Transverse colon (tissue), 4 donors: ENCODE measurements at regions not wholly inside any gene's neighbourhood (a gene's known extent, or its start where the extent isn't known, plus 50 kb on each side); places are given as distances from the start of the nearest gene placed in this dataset.

Source experiments
- DNase-seq: peaks from one replicate; pipeline ENCODE4 v3.0.0-alpha.2; 2019
- H3K27ac ChIP-seq, 4 donors: fragments of 200-600 bp; sonication (generic); 2 replicates each; pipeline ENCODE4 v1.5.1; 2016 to 2018; ENCODE audit warnings: inconsistent platforms in 4 of 4
- H3K27me3 ChIP-seq: fragments of 200-600 bp; sonication (generic); 2 replicates; pipeline ENCODE4 v1.5.1; 2017; ENCODE audit warnings: inconsistent platforms
- H3K36me3 ChIP-seq, 4 donors: fragments of 200-600 bp; sonication (generic); 2 replicates each; pipeline ENCODE4 v1.5.1; 2017 to 2019; ENCODE audit warnings: inconsistent platforms in 4 of 4
- H3K4me1 ChIP-seq, 4 donors: fragments of 200-600 bp; sonication (generic); 2 replicates each; pipeline ENCODE4 v1.5.1; 2017 to 2020; ENCODE audit warnings: inconsistent platforms in 4 of 4
- H3K4me3 ChIP-seq, 4 donors: fragments of 200-600 bp; sonication (generic); 1 replicate in 1 of 4; 2 replicates in 3 of 4; pipeline versions ENCODE4 v1.5.1 to v1.6.1; 2017 to 2019; ENCODE audit warnings: inconsistent platforms in 4 of 4
- H3K9me3 ChIP-seq, 2 donors: fragments of 200-600 bp; sonication (generic); 2 replicates each; pipeline ENCODE4 v1.5.1; 2017 to 2019; ENCODE audit warnings: inconsistent platforms in 2 of 2
- CTCF ChIP-seq, 5 experiments: fragments of 200-600 bp in 3 of 5; fragments of 450-650 bp in 2 of 5; sonication (generic) in 3 of 5; IDR thresholded peaks; 1 replicate in 2 of 5; 2 replicates in 3 of 5; pipeline ENCODE4 v1.5.1; 2016 to 2017; ENCODE audit warnings: antibody characterized with exemption in 5 of 5, inconsistent platforms in 3 of 5, mild to moderate bottlenecking in 2 of 5, moderate library complexity in 1 of 5
- EP300 ChIP-seq: sonication (generic); formaldehyde crosslinking; IDR thresholded peaks from one replicate; pipeline ENCODE4 v1.6.1; 2017; ENCODE audit warnings: antibody characterized with exemption, low read depth
- POLR2A ChIP-seq: fragments of 450-650 bp; IDR thresholded peaks from one replicate; pipeline ENCODE4 v1.6.1; 2016; ENCODE audit warnings: antibody characterized with exemption, mild to moderate bottlenecking, moderate library complexity
- POLR2AphosphoS5 ChIP-seq, 3 donors: sonication (generic); formaldehyde crosslinking; IDR thresholded peaks; one replicate each; pipeline ENCODE4 v1.6.1; 2016; ENCODE audit warnings: antibody characterized with exemption in 3 of 3
- WGBS, 2 donors: methylation state at CpG; one replicate each; pipeline ENCODE4 v1.1.5; 2018; ENCODE audit warnings: low coverage in 1 of 2; 5-methylcytosine and 5-hydroxymethylcytosine counted together
- in situ Hi-C, 4 donors: fragments of 200-750 bp; cut with MboI; loops; one replicate each; pipeline versions ENCODE4 v1.15.0 to v1.15.1; 2017; ENCODE audit warnings: low sequenced_read_pairs in 3 of 4, low pct_ligation_motif_present in 1 of 4, low pct_unique_long_range_greater_than_20kb in 1 of 4
- intact Hi-C: fragments of 100-400 bp; cut with DNase I; formaldehyde crosslinking; loops from one replicate; pipeline ENCODE4 v1.15.1; 2023; ENCODE audit warnings: low total_unique reads

GRCh38 chr2:194696690-194697089 lies 960.3 kb upstream of the SLC39A10 start:
- no peak for TF ChIP-seq POLR2A
- no peak for TF ChIP-seq EP300
- no peak for TF ChIP-seq POLR2AphosphoS5 (IDR thresholded peaks at IDR 0.05)
- no peak for TF ChIP-seq CTCF (IDR thresholded peaks at IDR 0.05)
- H3K9me3 ChIP-seq = no peaks in the 10 kb centered on the region
- no peaks in the 10 kb centered on the region for H3K4me1 ChIP-seq
- H3K27ac ChIP-seq = no peak overlapping the region
- H3K4me3 ChIP-seq = no peak overlapping the region
- H3K36me3 ChIP-seq = no peaks in the 10 kb centered on the region
- no peak for DNase-seq
- H3K27me3 ChIP-seq = no peaks in the 10 kb centered on the region
- intact Hi-C loops (no loop called here), in situ Hi-C loops (no loop called here)

- Histone ChIP-seq H3K27ac (no peak overlapping the region), H3K36me3 (no peaks in the 10 kb centered on the region), H3K4me1 (no peaks in the 10 kb centered on the region), H3K4me3 (no peak overlapping the region), H3K27me3 (no peaks in the 10 kb centered on the region), H3K9me3 (no peaks in the 10 kb centered on the region)
- no peak for DNase-seq
- in situ Hi-C loops (no loop called here), intact Hi-C loops (no loop called here)
- TF ChIP-seq POLR2AphosphoS5 (IDR thresholded peaks at IDR 0.05) (no peak), POLR2A (no peak), CTCF (IDR thresholded peaks at IDR 0.05) (no peak)
- WGBS, 2 donors = 71 to 88% methylated on average over 1 to 3 of the region's 3 CpGs
These were observed 970.5 kb upstream of the SLC39A10 start for GRCh38 chr2:194686569-194686968.

DNA sequence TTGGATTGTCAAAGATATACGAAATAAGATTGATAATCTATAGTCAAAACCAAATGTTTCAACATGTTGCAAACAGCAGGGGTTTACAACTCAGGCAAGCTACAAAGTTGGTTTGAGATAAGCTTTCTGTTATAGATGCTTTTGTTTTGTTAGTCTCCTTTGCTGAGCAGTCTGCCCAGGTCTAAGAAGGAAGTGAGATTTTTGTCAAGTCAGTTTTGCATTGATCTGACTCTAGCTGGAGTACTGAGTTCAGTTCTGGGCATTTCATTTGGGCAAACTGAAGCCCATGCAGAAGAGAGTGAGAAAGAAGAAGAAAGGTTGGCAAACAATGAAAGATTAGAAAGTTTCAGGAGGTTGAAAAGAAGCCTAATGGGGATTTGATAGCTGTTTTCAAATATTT lies 983.0 kb upstream of the SLC39A10 start:
- in situ Hi-C loops = no loop called here
- no peak overlapping the region for H3K4me3 ChIP-seq
- H3K36me3 ChIP-seq = no peaks in the 10 kb centered on the region
- intact Hi-C loops = no loop called here
- no peak for DNase-seq
- TF ChIP-seq CTCF (IDR thresholded peaks at IDR 0.05) (no peak), EP300 (no peak), POLR2AphosphoS5 (IDR thresholded peaks at IDR 0.05) (no peak), POLR2A (no peak)
- 67 to 74% methylated on average over 1 of the region's 1 CpG for WGBS, 2 donors
- H3K9me3 ChIP-seq = no peaks in the 10 kb centered on the region
- no peaks in the 10 kb centered on the region for H3K27me3 ChIP-seq
- H3K27ac ChIP-seq = no peak overlapping the region
- no peaks in the 10 kb centered on the region for H3K4me1 ChIP-seq

- in situ Hi-C loops (no loop called here), intact Hi-C loops (no loop called here)
- WGBS, 2 donors = 81 to 88% methylated on average over 3 of the region's 3 CpGs
- no peaks in the 10 kb centered on the region for H3K9me3 ChIP-seq
- H3K27me3 ChIP-seq = no peaks in the 10 kb centered on the region
- no peak overlapping the region for H3K27ac ChIP-seq
- H3K36me3 ChIP-seq = no peaks in the 10 kb centered on the region
- H3K4me3 ChIP-seq = no peak overlapping the region
- no peak for DNase-seq
- TF ChIP-seq EP300 = no peak
- no peak for TF ChIP-seq POLR2AphosphoS5 (IDR thresholded peaks at IDR 0.05)
- no peak for TF ChIP-seq CTCF (IDR thresholded peaks at IDR 0.05)
- no peak for TF ChIP-seq POLR2A
- H3K4me1 ChIP-seq = no peaks in the 10 kb centered on the region
These were observed 984.0 kb upstream of the SLC39A10 start for GRCh38 chr2:194672994-194673393.
